ENCODE measurements at regions not wholly inside any gene's neighbourhood (a gene's known extent, or its start where the extent isn't known, plus 50 kb on each side); places are given as distances from the start of the nearest gene placed in this dataset.

- TF ChIP-seq CTCF (IDR thresholded peaks at IDR 0.05): no peak
- no peak for TF ChIP-seq POLR2A (IDR thresholded peaks at IDR 0.05)
These were observed 488.1 kb upstream of the TLE4 start for GRCh38 chr9:79083621-79084020.

All from uterus (tissue), 2 donors.